A673 (cell line): ENCODE measurements at regions not wholly inside any gene's neighbourhood (a gene's known extent, or its start where the extent isn't known, plus 50 kb on each side); places are given as distances from the start of the nearest gene placed in this dataset.
"Not testable (repeated sequence)": the region's sequence is repeated elsewhere in the genome, so short reads cannot be mapped to it uniquely, and the experiment has no call there.

ENCODE experiments used
- BruUV-seq: library from RNA; stranded (reverse); fragments of 400-500 nt; replicated peaks from 2 replicates; lab custom pipeline; 2021; lab: Mats Ljungman, UMichigan
- CTCF ChIA-PET: fragments of 300-600 bp; sonication (Branson Sonifier 250); formaldehyde crosslinking; loops from one replicate; lab custom pipeline; 2022; ENCODE audit warnings: antibody characterized with exemption; lab: Charles Lee
- POLR2A ChIA-PET: fragments of 300-600 bp; sonication (Branson Sonifier 250); formaldehyde crosslinking; loops from one replicate; lab custom pipeline; 2022; ENCODE audit warnings: antibody characterized with exemption; ENCODE audit not compliant: low non-redundant PET; lab: Charles Lee
- DNase-seq: peaks from one replicate; pipeline ENCODE4 v3.0.0-alpha.2; 2015; ENCODE audit warnings: low spot score
- H3K27ac ChIP-seq: fragments of 200-600 bp; sonication (generic); 2 replicates; pipeline ENCODE4 v1.5.1; 2016; ENCODE audit warnings: mixed run types, low read depth, mild to moderate bottlenecking, mixed read lengths, antibody characterized with exemption, low read length; ENCODE audit not compliant: poor library complexity, severe bottlenecking
- H3K27me3 ChIP-seq: fragments of 200-600 bp; sonication (generic); replicated peaks from 2 replicates; pipeline ENCODE4 v1.6.1; 2017; ENCODE audit warnings: mixed run types, low read depth, mild to moderate bottlenecking, mixed read lengths, antibody characterized with exemption, low read length; ENCODE audit not compliant: insufficient read depth, poor library complexity
- H3K36me3 ChIP-seq: fragments of 200-600 bp; sonication (generic); 2 replicates; pipeline ENCODE4 v1.6.1; 2016; ENCODE audit warnings: mixed run types, mild to moderate bottlenecking, mixed read lengths, antibody characterized with exemption, low read length; ENCODE audit not compliant: insufficient read depth, poor library complexity, severe bottlenecking
- H3K4me1 ChIP-seq: fragments of 200-600 bp; sonication (generic); 2 replicates; pipeline ENCODE4 v1.6.1; 2017; ENCODE audit warnings: mixed run types, mild to moderate bottlenecking, mixed read lengths, antibody characterized with exemption, low read length; ENCODE audit not compliant: insufficient read depth, poor library complexity, severe bottlenecking
- H3K4me3 ChIP-seq: fragments of 200-600 bp; sonication (generic); 2 replicates; pipeline ENCODE4 v1.5.1; 2016; ENCODE audit warnings: low read depth, mixed run types, mild to moderate bottlenecking, mixed read lengths, low read length; ENCODE audit not compliant: poor library complexity, severe bottlenecking
- H3K9me3 ChIP-seq: fragments of 200-600 bp; sonication (generic); 2 replicates; pipeline ENCODE4 v1.6.1; 2016; ENCODE audit warnings: mixed run types, low read depth, mild to moderate bottlenecking, mixed read lengths, antibody characterized with exemption, low read length; ENCODE audit not compliant: poor library complexity, severe bottlenecking
- CTCF ChIP-seq: fragments of 300-800, 200-600 bp; sonication (generic); conservative IDR thresholded peaks from 2 replicates; pipeline ENCODE4 v1.5.1; 2017; ENCODE audit warnings: low read depth, mild to moderate bottlenecking, antibody characterized with exemption, low read length, moderate library complexity, mixed read lengths
- EZH2 ChIP-seq: fragments of 200-600 bp; sonication (generic); IDR thresholded peaks from 2 replicates; pipeline ENCODE4 v1.6.1; 2017; ENCODE audit warnings: borderline replicate concordance, low read depth, mild to moderate bottlenecking, mixed read lengths, antibody characterized with exemption, low read length; ENCODE audit not compliant: poor library complexity, severe bottlenecking
- intact Hi-C: fragments of 100-400 bp; cut with micrococcal nuclease; formaldehyde crosslinking; loops from one replicate; pipeline ENCODE4 v1.10.0; 2022; ENCODE audit not compliant: unreplicated experiment

GRCh38 chr1:185648858-185649589 lies 85.2 kb upstream of the HMCN1 start:
- no TSS peak for BruUV-seq
- no peaks in the 10 kb centered on the region for H3K36me3 ChIP-seq
- no peak overlapping the region for H3K27ac ChIP-seq
- no peaks in the 10 kb centered on the region for H3K27me3 ChIP-seq
- no peak overlapping the region for H3K4me3 ChIP-seq
- H3K9me3 ChIP-seq: peaks cover 16% of the 10 kb centered on the region
- intact Hi-C loops: no loop called here
- POLR2A ChIA-PET: no interaction called here
- CTCF ChIA-PET: no interaction called here
- DNase-seq: no peak
- H3K4me1 ChIP-seq: peaks cover 52% of the 10 kb centered on the region
- TF ChIP-seq EZH2 (no peak), CTCF (no peak)

- POLR2A ChIA-PET, BruUV-seq, H3K27me3 ChIP-seq, H3K4me3 ChIP-seq, CTCF ChIA-PET, DNase-seq, H3K36me3 ChIP-seq, intact Hi-C loops: not testable (repeated sequence)
- peaks cover 45% of the 10 kb centered on the region for H3K4me1 ChIP-seq
- peaks cover 17% of the 10 kb centered on the region for H3K9me3 ChIP-seq
- peak overlapping the region; percentile 88 for H3K27ac ChIP-seq
Observed at GRCh38 chr1:185647597-185648267, 86.5 kb upstream of the HMCN1 start.

GRCh38 chr1:185646202-185646683 lies 87.9 kb upstream of the HMCN1 start:
- no TSS peak for BruUV-seq
- Histone ChIP-seq H3K36me3 (no peaks in the 10 kb centered on the region), H3K27me3 (no peaks in the 10 kb centered on the region), H3K4me3 (peak overlapping the region; percentile 30), H3K4me1 (peaks cover 43% of the 10 kb centered on the region), H3K9me3 (peaks cover 17% of the 10 kb centered on the region), H3K27ac (peak overlapping the region; percentile 88)
- POLR2A ChIA-PET: interaction anchor here (0.6 to 1.0 kb wide), 3 partner anchors 18 to 330 kb away, joined by 3 to 18 read pairs (median 10); partner anchors contain the start of gene IVNS1ABP
- no peak for TF ChIP-seq EZH2
- no peak for TF ChIP-seq CTCF
- DNase-seq: peak; percentile 100
- CTCF ChIA-PET: interaction anchor here (0.6 to 1.4 kb wide), 4 partner anchors 35 to 552 kb away, joined by 3 to 7 read pairs (median 4); partner anchors contain the start of gene IVNS1ABP
- intact Hi-C loops: no loop called here
